Heart left ventricle (tissue), 16 donors: ENCODE measurements at regions not wholly inside any gene's neighbourhood (a gene's known extent, or its start where the extent isn't known, plus 50 kb on each side); places are given as distances from the start of the nearest gene placed in this dataset.

ENCODE experiments used
- ATAC-seq, 4 donors: fragments of 200-7000 bp; cut with Tn5 transposase; one replicate each; pipeline ENCODE4 v1.9.1; 2020 to 2022; ENCODE audit warnings: moderate library complexity in 4 of 4, mild to moderate bottlenecking in 3 of 4, moderate number of reproducible peaks in 1 of 4
- DNase-seq, 5 donors: peaks; one replicate each; pipeline ENCODE4 v3.0.0-alpha.2; 2020
- H3K27ac ChIP-seq, 12 donors: fragments of 200-600 bp; sonication (generic) in 4 of 12; one replicate each; pipeline versions ENCODE4 v1.5.0 to v1.8.0; 2016 to 2022; ENCODE audit warnings: mild to moderate bottlenecking in 2 of 12
- H3K27me3 ChIP-seq, 9 donors: fragments of 200-600 bp; sonication (generic) in 2 of 9; one replicate each; pipeline versions ENCODE4 v1.5.1 to v1.8.0; 2016 to 2022; ENCODE audit warnings: mild to moderate bottlenecking in 3 of 9
- H3K36me3 ChIP-seq, 9 donors: fragments of 200-600 bp; sonication (generic) in 2 of 9; one replicate each; pipeline versions ENCODE4 v1.5.0 to v1.8.0; 2018 to 2022; ENCODE audit warnings: mild to moderate bottlenecking in 2 of 9
- H3K4me1 ChIP-seq, 12 donors: fragments of 200-600 bp; sonication (generic) in 4 of 12; one replicate each; pipeline versions ENCODE4 v1.5.0 to v1.8.0; 2016 to 2022; ENCODE audit warnings: mild to moderate bottlenecking in 3 of 12
- H3K4me3 ChIP-seq, 12 donors: fragments of 200-600 bp; sonication (generic) in 4 of 12; one replicate each; pipeline versions ENCODE4 v1.5.0 to v1.8.0; 2017 to 2022; ENCODE audit warnings: mild to moderate bottlenecking in 9 of 12, moderate library complexity in 4 of 12
- H3K9me3 ChIP-seq, 12 donors: fragments of 200-600 bp; sonication (generic) in 4 of 12; one replicate each; pipeline versions ENCODE4 v1.5.0 to v1.8.0; 2016 to 2022; ENCODE audit warnings: mild to moderate bottlenecking in 1 of 12
- CTCF ChIP-seq, 12 donors: fragments of 200-600 bp; sonication (generic) in 4 of 12; IDR thresholded peaks; one replicate each; pipeline versions ENCODE4 v1.5.0 to v1.8.0; 2018 to 2022; ENCODE audit warnings: antibody characterized with exemption in 12 of 12, mild to moderate bottlenecking in 5 of 12
- POLR2A ChIP-seq, 2 donors: fragments of 450-650 bp; IDR thresholded peaks; one replicate each; pipeline ENCODE4 v1.6.1; 2017; ENCODE audit warnings: antibody characterized with exemption in 2 of 2, mild to moderate bottlenecking in 2 of 2, moderate library complexity in 2 of 2
- WGBS, 4 donors: extraction: QIAGEN DNeasy Blood & Tissue Kit in 2 of 4; methylation state at CpG; one replicate each; pipeline versions ENCODE4 v1.1.5 to v1.1.7; 2013 to 2018; 5-methylcytosine and 5-hydroxymethylcytosine counted together
- intact Hi-C, 10 donors: fragments of 100-400 bp; cut with DNase I; formaldehyde crosslinking; loops; one replicate each; pipeline versions ENCODE4 v1.11.1 to v1.14.2; 2022
- donor health status: ischemic (EF 13 %, LVEDD 7.1; RV severe dilation, severe dysfunction).
- donor health status: healthy with polysubstance abuse.
- donor health status: DM: no; HTN: yes; CAD: no.
- donor health status: DM: no; HTN: no; CAD: no.
- donor health status: ischemic (EF 25% LVEDD 6.9; RV normal size, moderate dysfunction).
- donor health status: ischemic (EF 25% LVEDD 5.7; RV mildly dilated, moderate dysfunction).
- donor health status: healthy.
- donor health status: DM: yes; HTN: yes; CAD: no.
- donor health status: ischemic (EF 35%, LVEDD 5.7; RV mildly dilated, moderate dysfunction).
- donor health status: nonischemic (EF 11% LVEDD 7.7; RV severe dilation, severe dysfunction).
- donor health status: DM: yes; HTN: yes; CAD: no.
- donor health status: PGD.
- donor health status: ischemic (EF 29% LVEDD 5.4; RV normal size, mild dysfunction).
- donor health status: nonischemic (EF 23%, LVEDD 6.1; RV moderate dilation, normal function).

GRCh38 chr22:27213294-27213693 is 555.9 kb downstream of the MIAT start:
- Histone ChIP-seq H3K9me3 (peaks cover 0 to 13% (median 0%) of the 10 kb centered on the region in 12 donors), H3K27ac (peak overlapping the region; percentile 23 to 81 (median 66)), H3K27me3 (peaks cover 0 to 24% (median 0%) of the 10 kb centered on the region in 9 donors), H3K4me3 (no peak overlapping the region), H3K4me1 (peaks cover 0 to 40% (median 11%) of the 10 kb centered on the region in 12 donors), H3K36me3 (no peaks in the 10 kb centered on the region)
- intact Hi-C loops: loop anchor here in 1 of 10 donors (10.0 kb wide), 1 partner anchor 108 kb away; no protein-coding TSS in a partner anchor
- TF ChIP-seq CTCF (IDR thresholded peaks at IDR 0.05): no peak
- ATAC-seq: no peak
- 76 to 83% (median 77%) methylated on average over 4 of the region's 4 CpGs for WGBS, 4 donors
- no peak for DNase-seq

- Histone ChIP-seq H3K27me3 (peaks cover 0 to 22% (median 0%) of the 10 kb centered on the region in 9 donors), H3K4me3 (no peak overlapping the region), H3K27ac (peak overlapping the region; percentile 23 to 81 (median 66)), H3K4me1 (peaks cover 0 to 47% (median 12%) of the 10 kb centered on the region in 12 donors), H3K9me3 (peaks cover 0 to 13% (median 0%) of the 10 kb centered on the region in 12 donors), H3K36me3 (no peaks in the 10 kb centered on the region)
- DNase-seq (peak; percentile 59 to 80 (median 75)), ATAC-seq (peak; percentile 60 to 79 (median 74))
- intact Hi-C loops: loop anchor here in 1 of 10 donors (10.0 kb wide), 1 partner anchor 109 kb away; no protein-coding TSS in a partner anchor
- no peak for TF ChIP-seq POLR2A (IDR thresholded peaks at IDR 0.05)
- no peak for TF ChIP-seq CTCF (IDR thresholded peaks at IDR 0.05)
- 68 to 75% (median 70%) methylated on average over 17 of the region's 17 CpGs for WGBS, 4 donors
These were observed 556.6 kb downstream of the MIAT start for GRCh38 chr22:27213766-27214581.

GRCh38 chr22:27214691-27215090 is 557.3 kb downstream of the MIAT start:
- Histone ChIP-seq H3K4me1 (peaks cover 0 to 51% (median 12%) of the 10 kb centered on the region in 12 donors), H3K27me3 (peaks cover 0 to 19% (median 0%) of the 10 kb centered on the region in 9 donors), H3K9me3 (peaks cover 0 to 13% (median 0%) of the 10 kb centered on the region in 12 donors), H3K4me3 (no peak overlapping the region), H3K36me3 (no peaks in the 10 kb centered on the region), H3K27ac (peak overlapping the region in 11 of 12 donors; percentile 6 to 81 (median 65))
- ATAC-seq: peak in 1 of 4 donors; percentile 5
- intact Hi-C loops: loop anchor here in 1 of 10 donors (10.0 kb wide), 1 partner anchor 110 kb away; no protein-coding TSS in a partner anchor
- no peak for DNase-seq
- TF ChIP-seq CTCF (IDR thresholded peaks at IDR 0.05): no peak
- TF ChIP-seq POLR2A (IDR thresholded peaks at IDR 0.05): no peak
- WGBS, 4 donors: 64 to 77% (median 73%) methylated on average over 6 of the region's 6 CpGs

- Histone ChIP-seq H3K27me3 (peaks cover 0 to 25% (median 0%) of the 10 kb centered on the region in 9 donors), H3K4me3 (no peak overlapping the region), H3K27ac (peak overlapping the region in 1 of 12 donors; percentile 72), H3K4me1 (peaks cover 0 to 56% (median 12%) of the 10 kb centered on the region in 12 donors), H3K9me3 (peaks cover 0 to 13% (median 0%) of the 10 kb centered on the region in 12 donors), H3K36me3 (no peaks in the 10 kb centered on the region)
- no peak for ATAC-seq
- WGBS, 4 donors: 72 to 84% (median 82%) methylated on average over 5 of the region's 5 CpGs
- intact Hi-C loops: loop anchor here in 1 of 10 donors (10.0 kb wide), 1 partner anchor 111 kb away; no protein-coding TSS in a partner anchor
- no peak for DNase-seq
- TF ChIP-seq POLR2A (IDR thresholded peaks at IDR 0.05) (no peak), CTCF (IDR thresholded peaks at IDR 0.05) (no peak)
These were observed 558.5 kb downstream of the MIAT start for GRCh38 chr22:27215871-27216270.
